ENCODE measurements at regions not wholly inside any gene's neighbourhood (a gene's known extent, or its start where the extent isn't known, plus 50 kb on each side); places are given as distances from the start of the nearest gene placed in this dataset.

GRCh38 chr5:8590959-8591358 lies 722.0 kb downstream of the MTRR start:
- Histone ChIP-seq H3K4me2 (ENCODE audit: low read length) (no peak overlapping the region), H4K20me1 (ENCODE audit: insufficient read depth) (no peaks in the 10 kb centered on the region), H3K4me1 (ENCODE audit: control insufficient read depth in 1 of 2, insufficient read depth in 2 of 2, low read length in 2 of 2) (no peaks in the 10 kb centered on the region), H3K9me2 (ENCODE audit: insufficient read depth) (no peaks in the 10 kb centered on the region), H3K9ac (ENCODE audit: low read length) (no peak overlapping the region), H3K79me2 (ENCODE audit: insufficient read depth, low read length) (no peaks in the 10 kb centered on the region), H3K9me3 (ENCODE audit: control insufficient read depth in 1 of 2, insufficient read depth in 1 of 2, low read depth in 1 of 2, low read length in 2 of 2) (peaks cover 19 to 24% of the 10 kb centered on the region in 2 experiments; a peak in 3 of 4 replicates), H3K27me3 (ENCODE audit: insufficient read depth, low read length) (no peaks in the 10 kb centered on the region), H3K36me3 (ENCODE audit: control insufficient read depth in 1 of 2, insufficient read depth in 2 of 2, low read length in 2 of 2) (no peaks in the 10 kb centered on the region), H3K4me3 (replicated peaks in 1 of 2; ENCODE audit: low read depth in 1 of 2, low read length in 2 of 2) (no peak overlapping the region), H2AFZ (ENCODE audit: low read depth, low read length, poor library complexity, severe bottlenecking) (no peak overlapping the region), H3K27ac (ENCODE audit: low read depth, low read length) (no peak overlapping the region)
- no peak for ATAC-seq
- ChIA-PET RAD21 (ENCODE audit: low non-redundant PET in 1 of 2, low total read pairs in 2 of 2, uncharacterized antibody in 2 of 2, unreplicated experiment in 2 of 2) (no interaction called here), POLR2A (no interaction called here), CTCF (no interaction called here)
- BruUV-seq (replicated peaks): no TSS peak
- no peak for DNase-seq (ENCODE audit: low read depth, low spot score)
- TF ChIP-seq EGR1 (IDR thresholded peaks at IDR 0.05; ENCODE audit: low read depth): no peak
- TF ChIP-seq, protein P1, sequence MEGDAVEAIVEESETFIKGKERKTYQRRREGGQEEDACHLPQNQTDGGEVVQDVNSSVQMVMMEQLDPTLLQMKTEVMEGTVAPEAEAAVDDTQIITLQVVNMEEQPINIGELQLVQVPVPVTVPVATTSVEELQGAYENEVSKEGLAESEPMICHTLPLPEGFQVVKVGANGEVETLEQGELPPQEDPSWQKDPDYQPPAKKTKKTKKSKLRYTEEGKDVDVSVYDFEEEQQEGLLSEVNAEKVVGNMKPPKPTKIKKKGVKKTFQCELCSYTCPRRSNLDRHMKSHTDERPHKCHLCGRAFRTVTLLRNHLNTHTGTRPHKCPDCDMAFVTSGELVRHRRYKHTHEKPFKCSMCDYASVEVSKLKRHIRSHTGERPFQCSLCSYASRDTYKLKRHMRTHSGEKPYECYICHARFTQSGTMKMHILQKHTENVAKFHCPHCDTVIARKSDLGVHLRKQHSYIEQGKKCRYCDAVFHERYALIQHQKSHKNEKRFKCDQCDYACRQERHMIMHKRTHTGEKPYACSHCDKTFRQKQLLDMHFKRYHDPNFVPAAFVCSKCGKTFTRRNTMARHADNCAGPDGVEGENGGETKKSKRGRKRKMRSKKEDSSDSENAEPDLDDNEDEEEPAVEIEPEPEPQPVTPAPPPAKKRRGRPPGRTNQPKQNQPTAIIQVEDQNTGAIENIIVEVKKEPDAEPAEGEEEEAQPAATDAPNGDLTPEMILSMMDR (IDR thresholded peaks at IDR 0.05 in 2 of 3, conservative IDR thresholded peaks at IDR 0.05 in 1 of 3; ENCODE audit: borderline replicate concordance in 1 of 3, insufficient read depth in 1 of 3, low read depth in 2 of 3, low read length in 2 of 3): no peak
- TF ChIP-seq ZNF274 (IDR thresholded peaks at IDR 0.05; ENCODE audit: low read depth, low read length): no peak
- TF ChIP-seq REST (IDR thresholded peaks at IDR 0.05; ENCODE audit: low read depth): no peak
- TF ChIP-seq ZBTB33 (IDR thresholded peaks at IDR 0.05; ENCODE audit: extremely low read depth, insufficient replicate concordance, low read length): no peak
- TF ChIP-seq EZH2phosphoT487 (IDR thresholded peaks at IDR 0.05; ENCODE audit: borderline replicate concordance): no peak
- no peak for TF ChIP-seq ELF1 (IDR thresholded peaks at IDR 0.05; ENCODE audit: borderline replicate concordance, low read depth)
- TF ChIP-seq CBX3 (IDR thresholded peaks at IDR 0.05; ENCODE audit: low read depth): no peak
- TF ChIP-seq JUND (IDR thresholded peaks at IDR 0.05): no peak
- no peak for TF ChIP-seq EZH2 (IDR thresholded peaks at IDR 0.05)
- TF ChIP-seq, protein P2, sequence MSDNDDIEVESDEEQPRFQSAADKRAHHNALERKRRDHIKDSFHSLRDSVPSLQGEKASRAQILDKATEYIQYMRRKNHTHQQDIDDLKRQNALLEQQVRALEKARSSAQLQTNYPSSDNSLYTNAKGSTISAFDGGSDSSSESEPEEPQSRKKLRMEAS (IDR thresholded peaks at IDR 0.05): no peak
- no peak for TF ChIP-seq CEBPB (IDR thresholded peaks at IDR 0.05; ENCODE audit: low read depth)
- no peak for TF ChIP-seq ZFX (IDR thresholded peaks at IDR 0.05)
- no peak for TF ChIP-seq SP1 (IDR thresholded peaks at IDR 0.05; ENCODE audit: low read depth)
- no peak for TF ChIP-seq SIN3A (IDR thresholded peaks at IDR 0.05; ENCODE audit: low read depth)
- TF ChIP-seq POLR2AphosphoS5 (IDR thresholded peaks at IDR 0.05; ENCODE audit: low read depth, low read length): no peak
- TF ChIP-seq POLR2A (IDR thresholded peaks at IDR 0.05; ENCODE audit: borderline replicate concordance, extremely low read depth, insufficient read depth, insufficient read length): no peak
- no peak for TF ChIP-seq YY1 (IDR thresholded peaks at IDR 0.05; ENCODE audit: extremely low read depth, insufficient replicate concordance, low read depth, low read length)
- TF ChIP-seq TCF7L2 (IDR thresholded peaks at IDR 0.05; ENCODE audit: borderline replicate concordance, extremely low read depth, insufficient read depth, insufficient read length): no peak
- TF ChIP-seq, protein P3, sequence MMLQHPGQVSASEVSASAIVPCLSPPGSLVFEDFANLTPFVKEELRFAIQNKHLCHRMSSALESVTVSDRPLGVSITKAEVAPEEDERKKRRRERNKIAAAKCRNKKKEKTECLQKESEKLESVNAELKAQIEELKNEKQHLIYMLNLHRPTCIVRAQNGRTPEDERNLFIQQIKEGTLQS (IDR thresholded peaks at IDR 0.05): no peak
- intact Hi-C loops (cut with micrococcal nuclease): no loop called here
